Right hindlimb (tissue), 1 donor: ENCODE measurements at regions not wholly inside any gene's neighbourhood (a gene's known extent, or its start where the extent isn't known, plus 50 kb on each side); places are given as distances from the start of the nearest gene placed in this dataset.

Source experiments
- DNase-seq: peaks from one replicate; pipeline ENCODE4 v3.0.0-alpha.2; 2018

- DNase-seq: no peak
These were observed 133.2 kb downstream of the TMEM174 start for GRCh38 chr5:73306078-73306719.

- DNase-seq: no peak
These were observed 132.4 kb downstream of the TMEM174 start for GRCh38 chr5:73305386-73305785.

GRCh38 chr5:73304381-73304780, 131.4 kb downstream of the TMEM174 start:
- DNase-seq: no peak

- DNase-seq: no peak
These were observed 130.4 kb downstream of the TMEM174 start for GRCh38 chr5:73303148-73304079.

GRCh38 chr5:73302797-73303147, 129.8 kb downstream of the TMEM174 start:
- DNase-seq: no peak

- DNase-seq: no peak
These were observed 128.4 kb downstream of the TMEM174 start for GRCh38 chr5:73301208-73301901.

- DNase-seq: no peak
These were observed 127.6 kb downstream of the TMEM174 start for GRCh38 chr5:73300337-73301207.

GRCh38 chr5:73299665-73300336, 126.8 kb downstream of the TMEM174 start:
- DNase-seq: no peak

GRCh38 chr5:73298772-73299630, 126.0 kb downstream of the TMEM174 start:
- no peak for DNase-seq

- DNase-seq: no peak
These were observed 125.3 kb downstream of the TMEM174 start for GRCh38 chr5:73298251-73298771.

- DNase-seq: no peak
These were observed 124.4 kb downstream of the TMEM174 start for GRCh38 chr5:73297430-73297829.

GRCh38 chr5:73296772-73297171, 123.8 kb downstream of the TMEM174 start:
- DNase-seq: no peak

GRCh38 chr5:73295921-73296320, 122.9 kb downstream of the TMEM174 start:
- no peak for DNase-seq

GRCh38 chr5:73295447-73295846, 122.5 kb downstream of the TMEM174 start:
- DNase-seq: no peak

- DNase-seq: no peak
These were observed 119.9 kb downstream of the TMEM174 start for GRCh38 chr5:73292816-73293459.

- no peak for DNase-seq
These were observed 118.9 kb downstream of the TMEM174 start for GRCh38 chr5:73291873-73292272.

- no peak for DNase-seq
These were observed 117.2 kb downstream of the TMEM174 start for GRCh38 chr5:73290242-73290641.

- DNase-seq: no peak
These were observed 116.1 kb downstream of the TMEM174 start for GRCh38 chr5:73288803-73289720.

GRCh38 chr5:73286896-73287295, 113.9 kb downstream of the TMEM174 start:
- DNase-seq: no peak
